H1 (cell line): ENCODE measurements at regions not wholly inside any gene's neighbourhood (a gene's known extent, or its start where the extent isn't known, plus 50 kb on each side); places are given as distances from the start of the nearest gene placed in this dataset.

Experiments used
- CTCF ChIA-PET: fragments of 300-600 bp; sonication (Branson Sonifier 250); formaldehyde crosslinking; loops from one replicate; lab custom pipeline; 2021; ENCODE audit not compliant: partially characterized antibody; lab: Charles Lee
- POLR2A ChIA-PET: fragments of 300-600 bp; sonication (Branson Sonifier 250); formaldehyde crosslinking; loops from one replicate; lab custom pipeline; 2021; ENCODE audit warnings: inconsistent platforms; ENCODE audit not compliant: partially characterized antibody; lab: Charles Lee
- DNase-seq, 2 experiments: peaks; one replicate each; pipeline versions ENCODE4 v3.0.0 to v3.0.0-alpha.2; 2010 to 2022; ENCODE audit warnings: low spot score in 2 of 2, low read depth in 1 of 2, mixed read lengths in 1 of 2
- FAIRE-seq: peaks from 2 replicates; lab custom pipeline; 2011; peaks lifted over from hg19 to GRCh38; lab: Jason Lieb, UNC
- H2AFZ ChIP-seq: 2 replicates; pipeline ENCODE4 v1.8.1; 2012; ENCODE audit warnings: low read length, inconsistent platforms
- H2AK5ac ChIP-seq: 2 replicates; pipeline ENCODE4 v1.6.1; 2013; ENCODE audit warnings: low read depth, low read length
- H2BK120ac ChIP-seq: replicated peaks from 2 replicates; pipeline ENCODE3; 2013; ENCODE audit warnings: low read depth, low read length, inconsistent platforms
- H2BK12ac ChIP-seq: 2 replicates; pipeline ENCODE4 v1.6.1; 2013; ENCODE audit warnings: low read depth, low read length
- H2BK15ac ChIP-seq: 2 replicates; pipeline ENCODE4 v1.6.1; 2013; ENCODE audit warnings: low read length
- H2BK20ac ChIP-seq: 2 replicates; pipeline ENCODE4 v1.6.1; 2013; ENCODE audit warnings: low read length
- H2BK5ac ChIP-seq: 2 replicates; pipeline ENCODE4 v1.6.1; 2013; ENCODE audit warnings: low read depth, low read length
- H3K14ac ChIP-seq: 2 replicates; pipeline ENCODE4 v1.6.1; 2013; ENCODE audit warnings: inconsistent platforms; ENCODE audit not compliant: insufficient read length
- H3K18ac ChIP-seq: 2 replicates; pipeline ENCODE4 v1.6.1; 2013; ENCODE audit warnings: low read length; ENCODE audit errors: extremely low read depth
- H3K23ac ChIP-seq: 2 replicates; pipeline ENCODE4 v1.6.1; 2013; ENCODE audit warnings: inconsistent platforms; ENCODE audit not compliant: insufficient read length
- H3K23me2 ChIP-seq: 2 replicates; pipeline ENCODE4 v1.6.1; 2013; ENCODE audit warnings: low read depth, low read length
- H3K27ac ChIP-seq: 2 replicates; pipeline ENCODE4 v1.6.1; 2011; ENCODE audit warnings: low read depth, low read length, inconsistent platforms
- H3K27me3 ChIP-seq, 4 experiments: replicated peaks in 1 of 4; 1 replicate in 1 of 4; 2 replicates in 3 of 4; pipeline versions ENCODE4 v1.6.1 to v1.8.1; 2011 to 2013; ENCODE audit warnings: low read length in 3 of 4, mild to moderate bottlenecking in 3 of 4, inconsistent platforms in 2 of 4, mixed read lengths in 2 of 4, moderate library complexity in 1 of 4; ENCODE audit not compliant: control insufficient read depth in 3 of 4, insufficient read depth in 3 of 4; ENCODE audit errors: extremely low read depth in 1 of 4
- H3K36me3 ChIP-seq, 4 experiments: 2 replicates each; pipeline versions ENCODE4 v1.6.1 to v1.8.1; 2011 to 2013; ENCODE audit warnings: mild to moderate bottlenecking in 4 of 4, low read length in 3 of 4, moderate library complexity in 2 of 4, control low read depth in 1 of 4, inconsistent platforms in 1 of 4; ENCODE audit not compliant: insufficient read depth in 4 of 4, control insufficient read depth in 2 of 4
- H3K4ac ChIP-seq: replicated peaks from 2 replicates; pipeline ENCODE3; 2013; ENCODE audit warnings: low read length, low read depth, mixed read lengths, inconsistent platforms; ENCODE audit not compliant: insufficient read length
- H3K4me1 ChIP-seq, 4 experiments: replicated peaks in 1 of 4; 1 replicate in 1 of 4; 2 replicates in 3 of 4; pipeline versions ENCODE4 v1.6.1 to v1.8.1; 2011 to 2013; ENCODE audit warnings: low read length in 3 of 4, inconsistent platforms in 2 of 4, mixed read lengths in 1 of 4; ENCODE audit not compliant: insufficient read depth in 4 of 4, control insufficient read depth in 3 of 4
- H3K4me2 ChIP-seq, 2 experiments: 2 replicates each; pipeline versions ENCODE4 v1.6.1 to v1.8.1; 2011 to 2013; ENCODE audit warnings: low read depth in 2 of 2, low read length in 2 of 2, control low read depth in 1 of 2, inconsistent platforms in 1 of 2, mild to moderate bottlenecking in 1 of 2; ENCODE audit not compliant: insufficient read depth in 1 of 2
- H3K4me3 ChIP-seq, 4 experiments: fragments of 200-600, 300-600 bp in 1 of 4; sonication (generic), shearing (Covaris generic), sonication (Bioruptor Twin) in 1 of 4; 2 replicates each; pipeline versions ENCODE4 v1.5.1 to v1.8.1; 2011 to 2016; ENCODE audit warnings: low read length in 4 of 4, low read depth in 3 of 4, control low read depth in 2 of 4, inconsistent platforms in 2 of 4, mild to moderate bottlenecking in 2 of 4, mixed read lengths in 1 of 4, moderate library complexity in 1 of 4; ENCODE audit not compliant: insufficient read depth in 2 of 4; ENCODE audit errors: extremely low read depth in 1 of 4
- H3K56ac ChIP-seq: replicated peaks from 2 replicates; pipeline ENCODE3; 2013; ENCODE audit warnings: low read depth, mild to moderate bottlenecking, mixed read lengths, low read length, inconsistent platforms; ENCODE audit not compliant: insufficient read length
- H3K79me1 ChIP-seq: 2 replicates; pipeline ENCODE4 v1.6.1; 2013; ENCODE audit warnings: low read depth, low read length, control low read depth
- H3K79me2 ChIP-seq, 2 experiments: 2 replicates each; pipeline versions ENCODE4 v1.6.1 to v1.8.1; 2012 to 2013; ENCODE audit warnings: low read length in 2 of 2, mild to moderate bottlenecking in 2 of 2, inconsistent platforms in 1 of 2; ENCODE audit not compliant: insufficient read depth in 2 of 2, control insufficient read depth in 1 of 2
- H3K9ac ChIP-seq, 4 experiments: replicated peaks in 1 of 4; 1 replicate in 1 of 4; 2 replicates in 3 of 4; pipeline versions ENCODE4 v1.6.1 to v1.8.1; 2011 to 2013; ENCODE audit warnings: low read depth in 3 of 4, low read length in 3 of 4, control low read depth in 2 of 4, mild to moderate bottlenecking in 2 of 4, moderate library complexity in 2 of 4, inconsistent platforms in 1 of 4; ENCODE audit errors: extremely low read depth in 1 of 4
- H3K9me3 ChIP-seq, 2 experiments: 2 replicates each; pipeline versions ENCODE4 v1.6.1 to v1.8.1; 2012 to 2013; ENCODE audit warnings: mild to moderate bottlenecking in 2 of 2, moderate library complexity in 2 of 2, control low read depth in 1 of 2, inconsistent platforms in 1 of 2, low read depth in 1 of 2, low read length in 1 of 2, mixed read lengths in 1 of 2; ENCODE audit not compliant: insufficient read depth in 2 of 2
- H4K20me1 ChIP-seq, 2 experiments: replicated peaks in 1 of 2; 2 replicates each; pipeline versions ENCODE3 to v1.8.1; 2011 to 2013; ENCODE audit warnings: inconsistent platforms in 2 of 2, low read length in 2 of 2, mild to moderate bottlenecking in 1 of 2; ENCODE audit not compliant: insufficient read depth in 2 of 2, control insufficient read depth in 1 of 2
- H4K5ac ChIP-seq: 2 replicates; pipeline ENCODE4 v1.6.1; 2013; ENCODE audit warnings: low read length, low read depth, mixed read lengths, inconsistent platforms; ENCODE audit not compliant: insufficient read length
- H4K8ac ChIP-seq: 2 replicates; pipeline ENCODE4 v1.8.0; 2013; ENCODE audit warnings: mild to moderate bottlenecking, moderate library complexity, low read length, inconsistent platforms; ENCODE audit not compliant: insufficient read depth; ENCODE audit errors: extremely low read depth
- H4K91ac ChIP-seq: replicated peaks from 2 replicates; pipeline ENCODE3; 2013; ENCODE audit warnings: low read length, mixed read lengths, inconsistent platforms; ENCODE audit not compliant: insufficient read length
- BACH1 ChIP-seq: IDR thresholded peaks from 2 replicates; pipeline ENCODE4 v1.6.1; 2012; ENCODE audit warnings: low read length, improper control_type of control experiment
- BRCA1 ChIP-seq: IDR thresholded peaks from 2 replicates; pipeline ENCODE4 v1.6.1; 2012; ENCODE audit warnings: low read depth, low read length, improper control_type of control experiment
- CHD2 ChIP-seq: IDR thresholded peaks from 2 replicates; pipeline ENCODE4 v1.6.1; 2012; ENCODE audit warnings: low read length, improper control_type of control experiment
- FOSL1 ChIP-seq: IDR thresholded peaks from 2 replicates; pipeline ENCODE4 v1.6.1; 2011; ENCODE audit warnings: mild to moderate bottlenecking, low read depth, low read length, moderate library complexity; ENCODE audit not compliant: insufficient read depth
- HDAC6 ChIP-seq: IDR thresholded peaks from one replicate; pipeline ENCODE4 v1.7.1; 2012; ENCODE audit warnings: low read depth, mild to moderate bottlenecking, inconsistent platforms, low read length, moderate library complexity
- KDM4A ChIP-seq: IDR thresholded peaks from one replicate; pipeline ENCODE4 v1.7.1; 2012; ENCODE audit warnings: low read depth, mild to moderate bottlenecking, moderate library complexity, low read length, inconsistent platforms; ENCODE audit not compliant: severe bottlenecking
- KDM5A ChIP-seq: fragments of 200-600 bp; IDR thresholded peaks from 2 replicates; pipeline ENCODE4 v1.7.1; 2012; ENCODE audit warnings: mild to moderate bottlenecking, low read length, inconsistent platforms, mixed read lengths
- RFX5 ChIP-seq: IDR thresholded peaks from 2 replicates; pipeline ENCODE4 v1.6.1; 2011; ENCODE audit warnings: low read depth, low read length, improper control_type of control experiment, borderline replicate concordance
- SP2 ChIP-seq: IDR thresholded peaks from 2 replicates; pipeline ENCODE4 v1.6.1; 2012; ENCODE audit warnings: mild to moderate bottlenecking, low read length, inconsistent platforms
- SRF ChIP-seq: IDR thresholded peaks from 2 replicates; pipeline ENCODE4 v1.6.1; 2011; ENCODE audit warnings: mild to moderate bottlenecking, low read depth, low read length, moderate library complexity
- WGBS, 2 experiments: shearing (Covaris generic) in 1 of 2; methylation state at CpG; one replicate each; pipeline versions ENCODE4 v1.1.6 to v1.1.7; 2013 to 2015; ENCODE audit warnings: low lambda C conversion rate in 2 of 2, mixed read lengths in 2 of 2, inconsistent platforms in 1 of 2, low coverage in 1 of 2, missing lambda C conversion rate in 1 of 2; ENCODE audit not compliant: insufficient replicate concordance in 2 of 2, insufficient coverage in 1 of 2, insufficient read length in 1 of 2; ENCODE audit errors: extremely low coverage in 1 of 2, missing lambda C conversion rate in 1 of 2; 5-methylcytosine and 5-hydroxymethylcytosine counted together
- TF ChIP-seq, protein P1 (sequence below): IDR thresholded peaks from 2 replicates; pipeline ENCODE4 v1.6.1; 2012; ENCODE audit warnings: inconsistent platforms
- TF ChIP-seq, protein P2 (sequence below): IDR thresholded peaks from 2 replicates; pipeline ENCODE4 v1.6.1; 2011; ENCODE audit warnings: low read depth, mild to moderate bottlenecking, low read length; ENCODE audit not compliant: insufficient read depth

DNA sequence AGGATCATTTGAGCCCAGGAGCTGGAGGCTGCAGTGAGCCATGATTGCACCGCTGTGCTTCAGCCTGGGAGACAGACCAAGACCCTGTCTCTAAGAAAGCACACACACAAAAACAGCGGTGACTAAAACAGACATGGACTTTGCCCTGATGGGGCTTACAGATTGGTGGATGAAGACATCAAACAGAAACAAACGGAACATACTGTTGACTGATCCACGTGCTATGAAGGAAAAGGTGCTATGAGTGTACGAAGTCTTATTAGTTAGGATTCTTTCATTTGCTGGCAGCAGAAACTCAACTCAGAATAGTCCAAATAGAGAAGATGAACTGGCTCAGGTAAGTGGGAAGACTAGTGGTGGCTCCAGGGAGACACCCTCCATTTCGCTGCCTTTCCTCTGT lies 309.8 kb upstream of the N4BP1 start:
- 92% methylated on average over 6 of the region's 6 CpGs; no CpG with 5 or more reads in 1 of the 2 experiments for WGBS, 2 experiments
- H4K5ac ChIP-seq = no peak overlapping the region
- CTCF ChIA-PET = interaction anchor here (0.8 to 2.5 kb wide), 5 partner anchors 10 to 432 kb away, joined by 3 to 9 read pairs (median 3); no protein-coding TSS in a partner anchor

More for the DNA sequence above, 309.8 kb upstream of the N4BP1 start:
- Histone ChIP-seq H3K36me3 (no peaks in the 10 kb centered on the region), H3K79me1 (no peaks in the 10 kb centered on the region), H4K8ac (no peak overlapping the region), H3K56ac (no peak overlapping the region), H3K4ac (no peak overlapping the region), H3K79me2 (no peaks in the 10 kb centered on the region), H2AK5ac (no peak overlapping the region), H2BK5ac (no peak overlapping the region), H3K27me3 (no peaks in the 10 kb centered on the region; a peak in 1 of 7 replicates), H3K27ac (no peak overlapping the region), H3K9me3 (no peaks in the 10 kb centered on the region), H3K23ac (no peak overlapping the region), H2AFZ (no peak overlapping the region), H4K20me1 (no peaks in the 10 kb centered on the region), H4K91ac (no peak overlapping the region), H2BK12ac (no peak overlapping the region), H3K9ac (no peak overlapping the region), H2BK15ac (no peak overlapping the region), H3K23me2 (no peaks in the 10 kb centered on the region), H3K4me3 (no peak overlapping the region), H3K14ac (no peak overlapping the region), H2BK120ac (no peak overlapping the region), H2BK20ac (no peak overlapping the region), H3K4me2 (no peak overlapping the region), H3K18ac (no peak overlapping the region), H3K4me1 (no peaks in the 10 kb centered on the region)
- TF ChIP-seq FOSL1 (no peak), KDM4A (no peak), KDM5A (no peak), BRCA1 (no peak), HDAC6 (no peak), BACH1 (no peak), RFX5 (no peak), SRF (no peak), SP2 (no peak), CHD2 (no peak)
- TF ChIP-seq, protein P1, sequence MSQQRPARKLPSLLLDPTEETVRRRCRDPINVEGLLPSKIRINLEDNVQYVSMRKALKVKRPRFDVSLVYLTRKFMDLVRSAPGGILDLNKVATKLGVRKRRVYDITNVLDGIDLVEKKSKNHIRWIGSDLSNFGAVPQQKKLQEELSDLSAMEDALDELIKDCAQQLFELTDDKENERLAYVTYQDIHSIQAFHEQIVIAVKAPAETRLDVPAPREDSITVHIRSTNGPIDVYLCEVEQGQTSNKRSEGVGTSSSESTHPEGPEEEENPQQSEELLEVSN = no peak
- TF ChIP-seq, protein P2, sequence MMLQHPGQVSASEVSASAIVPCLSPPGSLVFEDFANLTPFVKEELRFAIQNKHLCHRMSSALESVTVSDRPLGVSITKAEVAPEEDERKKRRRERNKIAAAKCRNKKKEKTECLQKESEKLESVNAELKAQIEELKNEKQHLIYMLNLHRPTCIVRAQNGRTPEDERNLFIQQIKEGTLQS = no peak
- FAIRE-seq (no peak), DNase-seq (no peak)
- POLR2A ChIA-PET = no interaction called here
